Thyroid gland (tissue), 4 donors: ENCODE measurements at regions not wholly inside any gene's neighbourhood (a gene's known extent, or its start where the extent isn't known, plus 50 kb on each side); places are given as distances from the start of the nearest gene placed in this dataset.

ENCODE experiments used
- POLR2A ChIP-seq, 2 donors: fragments of 450-650 bp; IDR thresholded peaks; one replicate each; pipeline ENCODE4 v1.6.1; 2017; ENCODE audit warnings: antibody characterized with exemption in 2 of 2, mild to moderate bottlenecking in 2 of 2, moderate library complexity in 1 of 2
- TF ChIP-seq, protein P1 (sequence below), 6 experiments: fragments of 200-600 bp in 3 of 6; fragments of 450-650 bp in 3 of 6; sonication (generic) in 3 of 6; IDR thresholded peaks; one replicate each; pipeline ENCODE4 v1.5.1; 2016 to 2019; ENCODE audit warnings: antibody characterized with exemption in 6 of 6, mild to moderate bottlenecking in 2 of 6, inconsistent platforms in 1 of 6, moderate library complexity in 1 of 6

DNA sequence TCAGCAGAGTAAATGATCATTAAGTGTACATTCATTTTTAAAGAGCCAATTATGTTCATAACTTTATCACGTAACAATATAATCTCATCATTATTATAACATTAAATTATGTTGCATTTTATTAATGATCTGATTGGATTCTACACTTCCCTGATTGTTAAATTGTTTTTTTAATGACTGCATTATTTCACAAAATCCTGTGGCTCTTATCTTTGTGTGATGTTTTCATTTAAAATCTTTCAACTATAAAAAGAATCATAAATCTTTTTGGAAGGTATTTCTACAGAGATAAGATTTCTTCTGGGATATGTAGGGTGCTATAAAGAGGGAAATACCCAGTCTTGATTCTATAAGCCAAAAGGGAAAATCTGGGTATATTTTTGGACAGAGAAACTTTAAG lies 101.7 kb downstream of the ZIC5 start:
- TF ChIP-seq, protein P1, sequence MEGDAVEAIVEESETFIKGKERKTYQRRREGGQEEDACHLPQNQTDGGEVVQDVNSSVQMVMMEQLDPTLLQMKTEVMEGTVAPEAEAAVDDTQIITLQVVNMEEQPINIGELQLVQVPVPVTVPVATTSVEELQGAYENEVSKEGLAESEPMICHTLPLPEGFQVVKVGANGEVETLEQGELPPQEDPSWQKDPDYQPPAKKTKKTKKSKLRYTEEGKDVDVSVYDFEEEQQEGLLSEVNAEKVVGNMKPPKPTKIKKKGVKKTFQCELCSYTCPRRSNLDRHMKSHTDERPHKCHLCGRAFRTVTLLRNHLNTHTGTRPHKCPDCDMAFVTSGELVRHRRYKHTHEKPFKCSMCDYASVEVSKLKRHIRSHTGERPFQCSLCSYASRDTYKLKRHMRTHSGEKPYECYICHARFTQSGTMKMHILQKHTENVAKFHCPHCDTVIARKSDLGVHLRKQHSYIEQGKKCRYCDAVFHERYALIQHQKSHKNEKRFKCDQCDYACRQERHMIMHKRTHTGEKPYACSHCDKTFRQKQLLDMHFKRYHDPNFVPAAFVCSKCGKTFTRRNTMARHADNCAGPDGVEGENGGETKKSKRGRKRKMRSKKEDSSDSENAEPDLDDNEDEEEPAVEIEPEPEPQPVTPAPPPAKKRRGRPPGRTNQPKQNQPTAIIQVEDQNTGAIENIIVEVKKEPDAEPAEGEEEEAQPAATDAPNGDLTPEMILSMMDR (IDR thresholded peaks at IDR 0.05) = no peak
- TF ChIP-seq POLR2A (IDR thresholded peaks at IDR 0.05) = no peak
